H9 (cell line): ENCODE measurements at regions not wholly inside any gene's neighbourhood (a gene's known extent, or its start where the extent isn't known, plus 50 kb on each side); places are given as distances from the start of the nearest gene placed in this dataset.

ENCODE experiments used
- DNase-seq: peaks from one replicate; pipeline ENCODE4 v3.0.0-alpha.2; 2017
- H2AFZ ChIP-seq: one replicate; pipeline ENCODE4 v1.6.1; 2013; ENCODE audit warnings: mild to moderate bottlenecking, low read length, control low read depth, moderate library complexity
- H2AK5ac ChIP-seq: 2 replicates; pipeline ENCODE4 v1.6.1; 2013; ENCODE audit warnings: low read length, control low read depth, mixed read lengths; ENCODE audit not compliant: insufficient read length
- H2BK120ac ChIP-seq: one replicate; pipeline ENCODE4 v1.6.1; 2013; ENCODE audit warnings: low read depth, mild to moderate bottlenecking, low read length, control low read depth, inconsistent platforms; ENCODE audit not compliant: poor library complexity, severe bottlenecking
- H2BK12ac ChIP-seq: 2 replicates; pipeline ENCODE4 v1.6.1; 2013; ENCODE audit warnings: low read length, control low read depth, mixed read lengths, low read depth; ENCODE audit not compliant: insufficient read length
- H2BK15ac ChIP-seq: 2 replicates; pipeline ENCODE4 v1.6.1; 2013; ENCODE audit warnings: low read depth, low read length, control low read depth
- H2BK20ac ChIP-seq: one replicate; pipeline ENCODE4 v1.6.1; 2013; ENCODE audit warnings: low read depth, mild to moderate bottlenecking, low read length, control low read depth, inconsistent platforms; ENCODE audit not compliant: poor library complexity, severe bottlenecking
- H2BK5ac ChIP-seq: 2 replicates; pipeline ENCODE4 v1.6.1; 2013; ENCODE audit warnings: low read length, control low read depth, mixed read lengths; ENCODE audit not compliant: insufficient read length
- H3K14ac ChIP-seq: 2 replicates; pipeline ENCODE4 v1.6.1; 2013; ENCODE audit warnings: low read length, control low read depth; ENCODE audit not compliant: insufficient read depth
- H3K18ac ChIP-seq: 2 replicates; pipeline ENCODE4 v1.6.1; 2013; ENCODE audit warnings: low read depth, mild to moderate bottlenecking, mixed read lengths, low read length, control low read depth; ENCODE audit not compliant: insufficient read length
- H3K23ac ChIP-seq: 2 replicates; pipeline ENCODE4 v1.6.1; 2013; ENCODE audit warnings: low read length, control low read depth, mixed read lengths, low read depth; ENCODE audit not compliant: insufficient read length
- H3K23me2 ChIP-seq: 2 replicates; pipeline ENCODE4 v1.6.1; 2013; ENCODE audit warnings: low read depth, mild to moderate bottlenecking, mixed read lengths, low read length, control low read depth; ENCODE audit not compliant: insufficient read length, poor library complexity, severe bottlenecking
- H3K27ac ChIP-seq: 2 replicates; pipeline ENCODE4 v1.5.1; 2013; ENCODE audit warnings: low read length, control low read depth, mixed read lengths, low read depth; ENCODE audit not compliant: insufficient read length
- H3K27me3 ChIP-seq: 2 replicates; pipeline ENCODE4 v1.6.1; 2013; ENCODE audit warnings: low read length, control low read depth, inconsistent platforms; ENCODE audit not compliant: insufficient read depth
- H3K4ac ChIP-seq: 2 replicates; pipeline ENCODE4 v1.6.1; 2013; ENCODE audit warnings: low read depth, mild to moderate bottlenecking, control low read depth, inconsistent platforms, low read length, moderate library complexity
- H3K4me1 ChIP-seq: 2 replicates; pipeline ENCODE4 v1.6.1; 2013; ENCODE audit warnings: low read length, control low read depth, inconsistent platforms; ENCODE audit not compliant: insufficient read depth
- H3K4me2 ChIP-seq: 2 replicates; pipeline ENCODE4 v1.6.1; 2013; ENCODE audit warnings: low read length, control low read depth, mixed read lengths; ENCODE audit not compliant: insufficient read length, insufficient read depth
- H3K56ac ChIP-seq: 2 replicates; pipeline ENCODE4 v1.6.1; 2013; ENCODE audit warnings: low read depth, mild to moderate bottlenecking, mixed read lengths, low read length, control low read depth; ENCODE audit not compliant: insufficient read length
- H3K79me1 ChIP-seq: 2 replicates; pipeline ENCODE4 v1.6.1; 2013; ENCODE audit warnings: low read depth, mild to moderate bottlenecking, moderate library complexity, low read length, control low read depth, inconsistent platforms; ENCODE audit not compliant: insufficient read depth, poor library complexity, severe bottlenecking
- H3K79me2 ChIP-seq: 2 replicates; pipeline ENCODE4 v1.6.1; 2013; ENCODE audit warnings: low read length, control low read depth, inconsistent platforms; ENCODE audit not compliant: insufficient read depth
- H3K9ac ChIP-seq: 2 replicates; pipeline ENCODE4 v1.6.1; 2013; ENCODE audit warnings: low read length, control low read depth, mixed read lengths; ENCODE audit not compliant: insufficient read length; ENCODE audit errors: extremely low read depth
- H3K9me3 ChIP-seq: one replicate; pipeline ENCODE4 v1.6.1; 2013; ENCODE audit warnings: low read depth, low read length, inconsistent platforms; ENCODE audit not compliant: control insufficient read depth
- H3T11ph ChIP-seq: one replicate; pipeline ENCODE4 v1.6.1; 2013; ENCODE audit warnings: mild to moderate bottlenecking, low read length, control low read depth, inconsistent platforms
- H4K20me1 ChIP-seq: one replicate; pipeline ENCODE4 v1.6.1; 2013; ENCODE audit not compliant: control insufficient read depth, insufficient read length, insufficient read depth
- H4K5ac ChIP-seq: 2 replicates; pipeline ENCODE4 v1.6.1; 2013; ENCODE audit warnings: low read depth, mild to moderate bottlenecking, mixed read lengths, low read length, control low read depth; ENCODE audit not compliant: insufficient read length
- H4K8ac ChIP-seq: replicated peaks from 2 replicates; pipeline ENCODE4 v1.6.1; 2013; ENCODE audit warnings: low read length, control low read depth, mixed read lengths, low read depth; ENCODE audit not compliant: insufficient read length
- H4K91ac ChIP-seq: 2 replicates; pipeline ENCODE4 v1.6.1; 2013; ENCODE audit warnings: low read depth, mild to moderate bottlenecking, moderate library complexity, mixed read lengths, low read length, control low read depth; ENCODE audit not compliant: insufficient read length
- H3K27ac Mint-ChIP-seq, 3 experiments: 2 replicates in 2 of 3; 3 replicates in 1 of 3; pipeline ENCODE4 v1.8.0; 2020 to 2021; ENCODE audit warnings: mixed read lengths in 3 of 3, mild to moderate bottlenecking in 1 of 3, moderate library complexity in 1 of 3
- H3K27me3 Mint-ChIP-seq: 2 replicates; pipeline ENCODE4 v1.8.0; 2021; ENCODE audit warnings: low read depth, mild to moderate bottlenecking, moderate library complexity, mixed read lengths
- H3K36me3 Mint-ChIP-seq, 3 experiments: 2 replicates in 2 of 3; 3 replicates in 1 of 3; pipeline ENCODE4 v1.8.0; 2020 to 2021; ENCODE audit warnings: low read depth in 3 of 3, mixed read lengths in 3 of 3; ENCODE audit not compliant: insufficient read depth in 1 of 3
- H3K4me1 Mint-ChIP-seq, 2 experiments: 2 replicates each; pipeline ENCODE4 v1.8.0; 2020; ENCODE audit warnings: mixed read lengths in 2 of 2
- H3K4me3 Mint-ChIP-seq, 2 experiments: 2 replicates in 1 of 2; 3 replicates in 1 of 2; pipeline ENCODE4 v1.8.0; 2020 to 2021; ENCODE audit warnings: mild to moderate bottlenecking in 2 of 2, mixed read lengths in 2 of 2, moderate library complexity in 1 of 2
- H3K9me3 Mint-ChIP-seq, 2 experiments: 2 replicates in 1 of 2; 3 replicates in 1 of 2; pipeline ENCODE4 v1.8.0; 2020; ENCODE audit warnings: mild to moderate bottlenecking in 2 of 2, mixed read lengths in 2 of 2, moderate library complexity in 1 of 2
- CTCF ChIP-seq: fragments of 200-600 bp; sonication (generic); conservative IDR thresholded peaks from 3 replicates; pipeline ENCODE4 v1.8.0; 2021; ENCODE audit warnings: antibody characterized with exemption, mild to moderate bottlenecking
- WGBS: extraction: QIAGEN DNeasy Blood & Tissue Kit; methylation state at CpG from one replicate; pipeline ENCODE4 v1.1.7; 2013; ENCODE audit warnings: missing lambda C conversion rate, low lambda C conversion rate, mixed read lengths; ENCODE audit not compliant: insufficient read length; ENCODE audit errors: extremely low coverage; 5-methylcytosine and 5-hydroxymethylcytosine counted together

GRCh38 chr4:17347445-17347844 is 164.4 kb downstream of the QDPR start:
- Mint-ChIP-seq H3K36me3 (peaks cover 0 to 4% (median 0%) of the 10 kb centered on the region in 3 experiments; a peak in 2 of 7 replicates), H3K27ac (no peak overlapping the region; a peak in 1 of 7 replicates), H3K9me3 (peaks cover 0 to 7% of the 10 kb centered on the region in 2 experiments; a peak in 2 of 5 replicates), H3K27me3 (peaks cover 1% of the 10 kb centered on the region), H3K4me3 (no peak overlapping the region), H3K4me1 (peaks cover 22 to 23% of the 10 kb centered on the region in 2 experiments)
- Histone ChIP-seq H3K4me1 (no peaks in the 10 kb centered on the region; the same call in 1 of the 2 replicates), H2BK20ac (no peak overlapping the region), H3K79me2 (no peaks in the 10 kb centered on the region), H4K20me1 (no peaks in the 10 kb centered on the region), H3K23me2 (no peaks in the 10 kb centered on the region), H2BK5ac (no peak overlapping the region), H3K27me3 (no peaks in the 10 kb centered on the region), H3K56ac (no peak overlapping the region), H3K23ac (no peak overlapping the region), H2AK5ac (no peak overlapping the region), H3K9ac (no peak overlapping the region), H2AFZ (no peak overlapping the region), H2BK12ac (no peak overlapping the region), H3K4me2 (no peak overlapping the region), H3K9me3 (peaks cover 4% of the 10 kb centered on the region), H3K14ac (no peak overlapping the region), H2BK120ac (no peak overlapping the region), H4K5ac (no peak overlapping the region), H3K27ac (no peak overlapping the region), H3K79me1 (no peaks in the 10 kb centered on the region), H2BK15ac (no peak overlapping the region), H3K4ac (no peak overlapping the region), H4K91ac (no peak overlapping the region), H4K8ac (no peak overlapping the region), H3T11ph (no peak overlapping the region), H3K18ac (no peak overlapping the region)
- peak; percentile 56 for DNase-seq
- no CpG with 5 or more reads among the region's 2 CpGs for WGBS
- TF ChIP-seq CTCF, result peak; percentile 74
